ENCODE measurements at regions not wholly inside any gene's neighbourhood (a gene's known extent, or its start where the extent isn't known, plus 50 kb on each side); places are given as distances from the start of the nearest gene placed in this dataset.

DNA sequence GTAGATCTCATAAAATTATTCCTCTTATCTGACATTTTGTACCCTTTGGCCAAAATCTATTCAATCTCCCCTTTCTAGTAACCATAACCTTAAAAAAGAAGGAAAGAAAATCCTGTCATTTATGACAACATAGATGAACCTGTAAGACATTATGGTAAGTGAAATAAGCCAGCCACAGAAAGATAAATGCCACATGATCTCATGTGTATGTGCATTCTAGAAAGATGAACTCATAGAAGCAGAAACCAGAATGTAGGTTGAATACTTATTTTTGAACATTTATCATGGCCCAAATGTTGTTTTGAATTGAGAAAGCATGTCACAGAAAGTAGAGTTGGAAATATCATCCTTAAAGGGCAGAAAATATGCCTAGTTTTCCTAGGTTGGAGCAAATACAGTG lies 1053.6 kb downstream of the SLC6A15 start:
- DNase-seq (ENCODE audit: low read depth), result no peak
- TF ChIP-seq, protein P1, sequence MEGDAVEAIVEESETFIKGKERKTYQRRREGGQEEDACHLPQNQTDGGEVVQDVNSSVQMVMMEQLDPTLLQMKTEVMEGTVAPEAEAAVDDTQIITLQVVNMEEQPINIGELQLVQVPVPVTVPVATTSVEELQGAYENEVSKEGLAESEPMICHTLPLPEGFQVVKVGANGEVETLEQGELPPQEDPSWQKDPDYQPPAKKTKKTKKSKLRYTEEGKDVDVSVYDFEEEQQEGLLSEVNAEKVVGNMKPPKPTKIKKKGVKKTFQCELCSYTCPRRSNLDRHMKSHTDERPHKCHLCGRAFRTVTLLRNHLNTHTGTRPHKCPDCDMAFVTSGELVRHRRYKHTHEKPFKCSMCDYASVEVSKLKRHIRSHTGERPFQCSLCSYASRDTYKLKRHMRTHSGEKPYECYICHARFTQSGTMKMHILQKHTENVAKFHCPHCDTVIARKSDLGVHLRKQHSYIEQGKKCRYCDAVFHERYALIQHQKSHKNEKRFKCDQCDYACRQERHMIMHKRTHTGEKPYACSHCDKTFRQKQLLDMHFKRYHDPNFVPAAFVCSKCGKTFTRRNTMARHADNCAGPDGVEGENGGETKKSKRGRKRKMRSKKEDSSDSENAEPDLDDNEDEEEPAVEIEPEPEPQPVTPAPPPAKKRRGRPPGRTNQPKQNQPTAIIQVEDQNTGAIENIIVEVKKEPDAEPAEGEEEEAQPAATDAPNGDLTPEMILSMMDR (conservative IDR thresholded peaks at IDR 0.05; ENCODE audit: low read depth, low read length), result no peak
- H3K4me3 ChIP-seq (ENCODE audit: low read depth, low read length), result no peak overlapping the region

DNA sequence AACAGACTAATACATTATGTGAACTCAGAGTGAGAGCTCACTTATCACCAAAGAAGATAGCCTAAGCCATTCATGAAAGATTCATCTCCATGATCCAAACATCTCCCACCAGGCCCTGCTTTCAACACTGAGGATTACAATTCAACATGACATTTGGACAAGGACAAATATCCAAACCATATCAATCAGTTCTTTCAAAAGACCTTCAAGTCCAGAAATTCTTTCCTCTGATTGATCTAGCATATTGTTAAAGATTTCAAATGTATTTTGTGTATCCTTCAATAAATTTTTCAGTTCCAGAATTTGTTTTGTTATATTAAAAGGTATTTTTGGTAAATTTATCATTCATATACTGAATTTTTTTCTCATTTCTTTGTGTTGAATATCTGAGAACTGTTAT lies 1055.8 kb downstream of the SLC6A15 start:
- DNase-seq (ENCODE audit: low read depth), result no peak
- H3K4me3 ChIP-seq (ENCODE audit: low read depth, low read length), result no peak overlapping the region
- TF ChIP-seq, protein P1 (conservative IDR thresholded peaks at IDR 0.05; ENCODE audit: low read depth, low read length), result no peak

DNA sequence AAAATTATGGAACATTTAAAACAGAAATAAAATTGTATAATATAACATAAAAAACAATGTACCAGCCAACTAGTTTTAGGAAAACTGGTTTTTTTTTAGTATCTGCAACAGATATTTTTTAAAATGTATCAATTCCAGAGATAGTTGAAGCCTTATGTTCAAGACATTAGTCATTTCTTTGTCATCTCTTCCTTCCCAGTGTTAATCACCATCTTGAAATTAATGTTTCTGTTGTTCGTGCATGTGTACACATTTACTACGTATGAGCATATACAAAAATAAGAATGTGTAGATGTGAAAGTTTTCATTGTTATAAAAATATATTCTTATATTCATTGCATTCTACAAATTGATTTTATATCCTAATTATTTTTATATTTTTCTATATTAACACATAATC lies 1062.1 kb downstream of the SLC6A15 start:
- TF ChIP-seq, protein P1 (conservative IDR thresholded peaks at IDR 0.05; ENCODE audit: low read depth, low read length), result no peak
- DNase-seq (ENCODE audit: low read depth), result no peak
- H3K4me3 ChIP-seq (ENCODE audit: low read depth, low read length), result no peak overlapping the region

DNA sequence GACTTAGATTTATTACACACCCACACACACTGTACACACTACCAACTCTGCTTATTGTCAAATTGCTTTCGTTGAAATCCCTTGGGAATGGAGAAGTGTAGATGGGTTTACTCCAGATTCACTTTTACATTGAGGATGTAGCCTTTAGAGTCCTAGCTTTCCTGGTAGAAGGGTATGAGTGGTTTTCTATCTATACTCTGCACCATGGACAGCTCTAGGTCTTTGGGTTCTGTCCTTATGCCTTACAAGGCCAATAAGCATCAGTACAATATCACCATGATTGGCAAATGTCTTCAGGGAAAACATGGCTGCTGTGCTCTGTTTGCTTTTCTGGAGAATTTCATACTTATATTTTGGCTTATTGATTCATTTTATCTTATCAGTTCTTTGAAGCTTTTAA lies 1063.9 kb downstream of the SLC6A15 start:
- TF ChIP-seq, protein P1 (conservative IDR thresholded peaks at IDR 0.05; ENCODE audit: low read depth, low read length), result no peak
- H3K4me3 ChIP-seq (ENCODE audit: low read depth, low read length), result no peak overlapping the region
- no peak for DNase-seq (ENCODE audit: low read depth)

DNA sequence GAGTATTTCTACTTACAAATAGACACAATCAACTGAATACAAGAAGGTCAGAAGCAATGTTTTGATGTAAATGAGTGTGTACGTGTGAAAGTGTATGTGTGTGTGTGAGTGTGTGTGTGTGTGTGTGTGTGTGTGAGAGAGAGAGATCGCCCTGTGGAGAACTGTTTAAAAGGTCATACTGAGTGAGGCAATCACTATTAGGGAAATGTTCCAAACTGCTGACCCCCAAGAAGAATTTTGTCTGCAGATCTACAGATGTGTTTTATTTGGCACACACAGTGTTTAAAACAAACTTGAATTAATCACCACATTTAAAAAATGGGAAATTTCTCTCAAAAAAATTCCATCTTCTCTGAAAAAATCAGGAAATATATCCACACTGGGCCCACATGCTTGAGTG lies 1069.1 kb downstream of the SLC6A15 start:
- H3K4me3 ChIP-seq (ENCODE audit: low read depth, low read length), result no peak overlapping the region
- DNase-seq (ENCODE audit: low read depth), result no peak
- TF ChIP-seq, protein P1 (conservative IDR thresholded peaks at IDR 0.05; ENCODE audit: low read depth, low read length), result no peak

DNA sequence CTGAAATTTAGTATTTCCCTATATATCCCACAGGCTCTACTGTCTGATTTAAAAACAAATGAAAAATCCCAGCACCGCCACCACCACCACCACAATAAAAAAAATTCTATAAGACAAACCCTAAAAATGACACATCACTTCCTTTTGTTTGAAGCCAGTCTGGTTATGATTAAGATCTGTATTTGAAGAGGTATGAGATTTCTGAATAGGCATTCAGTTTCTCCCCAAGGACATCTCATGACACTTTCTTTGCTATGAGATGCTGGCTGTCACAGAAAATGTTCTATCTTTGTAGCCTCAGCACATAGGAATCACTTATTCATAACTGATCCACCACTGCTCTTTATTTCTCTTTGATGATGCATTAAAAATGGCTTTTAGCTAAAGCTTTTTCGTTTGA lies 1071.0 kb downstream of the SLC6A15 start:
- no peak overlapping the region for H3K4me3 ChIP-seq (ENCODE audit: low read depth, low read length)
- TF ChIP-seq, protein P1 (conservative IDR thresholded peaks at IDR 0.05; ENCODE audit: low read depth, low read length), result no peak
- DNase-seq (ENCODE audit: low read depth), result no peak

DNA sequence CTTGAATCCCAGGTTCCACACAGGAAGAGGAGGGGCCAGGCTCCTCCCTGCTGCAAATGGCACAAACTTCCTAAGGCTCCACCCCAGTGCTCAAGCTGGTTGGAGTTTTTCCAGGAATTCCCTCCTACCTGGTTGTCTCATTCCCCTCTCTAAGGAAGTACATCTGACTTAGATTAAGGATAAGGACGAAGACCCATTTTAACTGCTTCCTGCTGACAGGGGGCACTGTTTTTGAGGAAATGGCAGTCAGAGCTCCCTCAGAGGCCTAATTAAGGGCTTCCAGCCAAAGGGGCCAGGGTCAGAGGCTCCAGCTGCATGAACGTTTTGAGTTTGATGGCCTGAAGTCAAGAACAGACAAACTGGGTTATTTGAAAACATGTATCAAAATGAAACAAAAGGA lies 1084.7 kb downstream of the SLC6A15 start:
- no peak overlapping the region for H3K4me3 ChIP-seq (ENCODE audit: low read depth, low read length)
- TF ChIP-seq, protein P1 (conservative IDR thresholded peaks at IDR 0.05; ENCODE audit: low read depth, low read length), result peak; percentile 15
- no peak for DNase-seq (ENCODE audit: low read depth)

Measured in epithelial cell of proximal tubule (primary cell).